SK-N-SH (cell line): ENCODE measurements at regions not wholly inside any gene's neighbourhood (a gene's known extent, or its start where the extent isn't known, plus 50 kb on each side); places are given as distances from the start of the nearest gene placed in this dataset.

ENCODE experiments used
- CTCF ChIP-seq: fragments of 200-600 bp; sonication (generic); IDR thresholded peaks from 2 replicates; pipeline ENCODE4 v1.6.1; 2017; ENCODE audit warnings: antibody characterized with exemption, mild to moderate bottlenecking, moderate library complexity
- EP300 ChIP-seq, 2 experiments: IDR thresholded peaks; 2 replicates each; pipeline versions ENCODE4 v1.4.0 to v1.6.1; 2012; ENCODE audit warnings: borderline replicate concordance in 1 of 2, low read depth in 1 of 2, low read length in 1 of 2
- POLR2AphosphoS5 ChIP-seq: IDR thresholded peaks from 2 replicates; pipeline ENCODE4 v1.6.1; 2012; ENCODE audit warnings: low read depth, low read length

DNA sequence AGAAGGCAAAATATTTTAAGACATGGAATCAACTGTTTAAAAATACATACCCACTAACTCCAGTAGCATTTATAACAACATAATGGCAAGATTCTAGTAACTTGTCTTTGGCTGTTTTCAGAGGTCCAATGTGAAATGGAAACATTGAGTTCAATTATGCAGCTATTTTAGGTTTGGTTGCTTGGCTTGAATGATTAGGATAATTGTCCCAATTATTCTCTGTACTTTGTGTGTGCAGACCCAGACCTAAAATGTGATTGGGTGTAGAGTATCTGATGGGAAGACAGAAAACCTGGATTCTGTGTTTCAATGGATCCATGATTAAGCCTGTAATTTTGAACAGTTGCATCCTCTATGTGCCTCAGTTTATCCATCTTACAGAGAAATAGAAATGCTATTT lies 392.7 kb upstream of the NFE2L3 start:
- TF ChIP-seq CTCF (no peak), EP300 (IDR thresholded peaks at IDR 0.05; ENCODE audit: borderline replicate concordance in 1 of 2, low read depth in 1 of 2, low read length in 1 of 2) (no peak), POLR2AphosphoS5 (no peak)
